ENCODE measurements at regions not wholly inside any gene's neighbourhood (a gene's known extent, or its start where the extent isn't known, plus 50 kb on each side); places are given as distances from the start of the nearest gene placed in this dataset.

DNA sequence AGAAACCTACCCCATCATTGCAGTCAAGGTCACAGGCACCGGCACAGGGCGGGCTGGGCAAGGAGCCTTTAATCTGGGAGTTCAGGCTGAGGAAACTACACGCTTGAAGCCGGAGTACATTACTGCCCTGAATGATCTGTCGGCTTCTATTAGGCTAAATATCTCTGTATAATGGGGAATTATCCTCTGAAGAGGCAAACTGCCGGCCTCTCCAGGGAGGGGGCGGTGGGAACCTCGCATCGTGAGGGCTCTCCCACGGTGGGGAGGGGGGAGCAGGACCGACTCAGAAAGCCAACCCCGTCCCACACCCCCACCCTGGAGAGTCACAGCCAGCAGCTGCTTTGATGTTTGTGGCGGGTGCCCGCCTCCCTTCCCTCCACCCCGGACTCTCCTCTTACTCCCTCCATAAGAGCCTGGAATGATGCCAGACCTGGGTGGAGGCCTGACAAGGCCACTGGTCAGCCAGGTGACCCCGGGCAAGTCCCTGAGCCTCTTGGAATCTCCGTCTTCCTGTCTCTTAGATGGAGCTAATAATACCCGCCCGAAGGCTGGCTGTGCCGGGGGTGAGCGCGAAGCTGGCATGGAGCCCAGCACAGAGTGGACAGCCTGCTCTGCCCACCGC is 63.4 kb upstream of the LINGO1 start:
- H3K27ac Mint-ChIP-seq, result no peak overlapping the region

DNA sequence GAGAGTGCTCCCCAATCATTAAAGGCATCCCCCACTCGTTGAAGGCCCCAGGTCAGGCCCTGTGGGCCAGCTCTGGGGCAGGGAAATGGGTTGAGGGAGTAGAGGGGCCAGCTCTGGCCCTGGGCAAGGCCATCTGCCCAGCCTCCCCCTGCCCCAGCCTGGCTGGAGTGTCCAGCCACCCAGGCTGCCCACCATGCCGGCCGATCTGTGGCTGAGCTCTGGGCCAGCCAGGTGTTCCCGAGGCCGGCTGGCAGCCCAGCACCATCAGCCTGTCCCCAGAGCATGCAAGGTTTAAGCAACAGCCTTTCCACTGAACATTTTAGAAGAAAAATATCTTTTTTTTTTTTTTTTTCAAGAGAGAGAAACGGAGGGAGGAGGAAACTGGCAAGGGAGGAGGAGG is 62.8 kb upstream of the LINGO1 start:
- Mint-ChIP-seq H3K9me3 (ENCODE audit: low read depth) (peaks cover 3% of the 10 kb centered on the region), H3K36me3 (no peaks in the 10 kb centered on the region), H3K27me3 (peaks cover 15% of the 10 kb centered on the region), H3K27ac (no peak overlapping the region), H3K4me1 (no peaks in the 10 kb centered on the region), H3K4me3 (no peak overlapping the region)
- ATAC-seq (no peak), DNase-seq (no peak)
- CTCF ChIA-PET, result no interaction called here

More for the DNA sequence above, 63.4 kb upstream of the LINGO1 start:
- H3K27me3 Mint-ChIP-seq, result peaks cover 12% of the 10 kb centered on the region
- no peaks in the 10 kb centered on the region for H3K36me3 Mint-ChIP-seq
- DNase-seq (no peak), ATAC-seq (no peak)
- H3K4me3 Mint-ChIP-seq, result no peak overlapping the region
- CTCF ChIA-PET, result no interaction called here
- no peaks in the 10 kb centered on the region for H3K4me1 Mint-ChIP-seq
- H3K9me3 Mint-ChIP-seq (ENCODE audit: low read depth), result peaks cover 3% of the 10 kb centered on the region

- Mint-ChIP-seq H3K9me3 (ENCODE audit: low read depth) (no peaks in the 10 kb centered on the region), H3K4me1 (peaks cover 5% of the 10 kb centered on the region), H3K27me3 (peaks cover 25% of the 10 kb centered on the region), H3K27ac (no peak overlapping the region), H3K4me3 (no peak overlapping the region), H3K36me3 (no peaks in the 10 kb centered on the region)
- no peak for ATAC-seq
- CTCF ChIA-PET, result no interaction called here
- DNase-seq, result no peak
Measured at GRCh38 chr15:77693576-77693975, 60.9 kb upstream of the LINGO1 start.

DNA sequence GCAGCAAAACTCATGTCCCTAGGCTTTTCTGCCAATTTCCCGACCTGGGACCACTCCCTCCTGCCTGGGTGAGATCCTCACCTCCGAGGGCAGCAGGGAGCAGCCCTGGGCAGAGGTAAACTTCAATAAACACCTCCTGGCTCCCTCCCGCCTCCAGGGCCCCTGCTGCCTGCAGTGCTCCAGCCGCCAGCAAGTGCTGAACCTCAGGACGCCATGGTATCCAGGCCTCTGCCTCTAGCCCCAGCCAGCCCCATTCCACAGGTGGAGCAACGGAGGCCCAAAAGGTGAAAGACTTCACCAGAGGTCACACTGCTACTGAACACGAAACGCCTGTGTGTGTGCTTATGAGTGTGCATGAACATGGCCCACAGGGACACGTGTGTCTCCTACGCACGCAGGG is 59.9 kb upstream of the LINGO1 start:
- ATAC-seq (no peak), DNase-seq (no peak)
- CTCF ChIA-PET, result no interaction called here
- Mint-ChIP-seq H3K36me3 (no peaks in the 10 kb centered on the region), H3K9me3 (ENCODE audit: low read depth) (no peaks in the 10 kb centered on the region), H3K27me3 (peaks cover 25% of the 10 kb centered on the region), H3K4me1 (peaks cover 7% of the 10 kb centered on the region), H3K27ac (no peak overlapping the region), H3K4me3 (no peak overlapping the region)

DNA sequence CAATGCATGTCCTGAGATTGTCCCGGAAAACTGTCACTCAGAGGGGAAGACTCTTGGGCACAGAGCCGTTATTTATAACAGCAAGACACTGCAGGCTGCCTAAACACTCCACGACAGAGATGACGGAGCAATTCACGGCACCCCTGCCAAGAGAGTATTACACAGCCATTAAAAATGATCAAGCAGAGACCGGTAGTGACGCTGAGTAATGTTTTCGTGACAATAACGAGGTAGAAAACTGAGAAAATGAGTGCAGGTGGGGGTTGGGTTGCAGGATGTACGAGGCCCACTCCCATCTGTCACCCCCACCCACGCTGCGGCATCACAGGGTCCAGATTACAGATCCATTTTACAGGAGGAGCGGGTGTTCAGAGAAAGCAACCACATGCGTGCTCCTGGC is 58.9 kb upstream of the LINGO1 start:
- Mint-ChIP-seq H3K4me1 (peaks cover 7% of the 10 kb centered on the region), H3K27me3 (peaks cover 28% of the 10 kb centered on the region), H3K27ac (no peak overlapping the region), H3K36me3 (no peaks in the 10 kb centered on the region), H3K4me3 (no peak overlapping the region), H3K9me3 (ENCODE audit: low read depth) (no peaks in the 10 kb centered on the region)
- CTCF ChIA-PET, result no interaction called here
- ATAC-seq (no peak), DNase-seq (no peak)

GRCh38 chr15:77689821-77690220 is 57.1 kb upstream of the LINGO1 start:
- DNase-seq, result no peak
- CTCF ChIA-PET, result interaction anchor here (1.5 kb wide), 1 partner anchor 56 kb away, joined by 5 read pairs; no protein-coding TSS in a partner anchor

DNA sequence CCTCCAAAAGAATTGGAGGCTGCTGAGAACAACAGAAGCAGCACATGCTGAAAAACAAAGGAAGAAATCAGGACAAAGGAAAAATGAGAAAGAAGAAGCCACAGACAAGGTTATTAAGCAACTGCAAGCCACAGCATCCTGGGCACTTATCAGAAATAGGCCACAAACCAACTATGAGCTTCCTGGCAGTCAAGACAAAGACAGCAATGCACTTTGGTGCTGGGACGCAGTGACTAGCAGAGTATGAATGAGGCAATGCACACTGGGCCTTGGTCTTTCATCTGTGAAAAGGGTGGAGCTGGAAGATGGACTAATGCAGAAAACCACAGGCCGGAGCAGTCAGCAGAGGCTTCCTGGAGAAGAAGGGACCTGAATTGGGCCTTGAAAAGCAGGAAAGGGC is 56.0 kb upstream of the LINGO1 start:
- Mint-ChIP-seq H3K4me1 (peaks cover 7% of the 10 kb centered on the region), H3K36me3 (no peaks in the 10 kb centered on the region), H3K9me3 (ENCODE audit: low read depth) (no peaks in the 10 kb centered on the region), H3K4me3 (no peak overlapping the region), H3K27me3 (peaks cover 30% of the 10 kb centered on the region), H3K27ac (no peak overlapping the region)
- no peak for DNase-seq
- CTCF ChIA-PET, result interaction anchor here (1.1 kb wide), 1 partner anchor 12 kb away, joined by 3 read pairs; no protein-coding TSS in a partner anchor
- ATAC-seq, result no peak

More at GRCh38 chr15:77689821-77690220, 57.1 kb upstream of the LINGO1 start:
- Mint-ChIP-seq H3K9me3 (ENCODE audit: low read depth) (no peaks in the 10 kb centered on the region), H3K36me3 (no peaks in the 10 kb centered on the region), H3K27me3 (peaks cover 28% of the 10 kb centered on the region), H3K4me1 (peaks cover 7% of the 10 kb centered on the region), H3K4me3 (no peak overlapping the region), H3K27ac (no peak overlapping the region)
- ATAC-seq, result no peak

DNA sequence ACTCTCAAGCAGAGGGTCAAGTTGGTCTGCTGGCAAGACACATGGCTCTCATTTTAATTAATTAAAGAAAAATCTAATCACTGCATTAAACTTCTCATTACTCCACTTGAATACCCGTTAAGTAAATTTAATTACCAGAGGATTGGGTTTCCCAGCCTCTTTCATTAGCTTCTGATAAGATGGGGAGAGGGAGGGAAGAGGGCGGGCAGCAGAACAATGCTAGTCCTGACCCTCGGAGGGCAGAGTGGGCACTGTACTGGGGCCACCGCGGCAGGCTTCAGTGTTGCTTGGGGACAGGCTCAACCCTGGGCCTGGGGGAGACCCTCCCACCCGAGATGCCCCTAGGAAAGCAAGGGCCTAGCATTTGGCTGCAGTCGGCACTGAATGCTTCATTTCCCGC is 55.6 kb upstream of the LINGO1 start:
- CTCF ChIA-PET, result interaction anchor here (1.1 kb wide), 1 partner anchor 12 kb away, joined by 3 read pairs; no protein-coding TSS in a partner anchor
- H3K27ac Mint-ChIP-seq, result no peak overlapping the region
- peaks cover 30% of the 10 kb centered on the region for H3K27me3 Mint-ChIP-seq
- H3K9me3 Mint-ChIP-seq (ENCODE audit: low read depth), result no peaks in the 10 kb centered on the region
- H3K36me3 Mint-ChIP-seq, result no peaks in the 10 kb centered on the region
- peaks cover 7% of the 10 kb centered on the region for H3K4me1 Mint-ChIP-seq
- no peak overlapping the region for H3K4me3 Mint-ChIP-seq
- DNase-seq, result no peak
- no peak for ATAC-seq

DNA sequence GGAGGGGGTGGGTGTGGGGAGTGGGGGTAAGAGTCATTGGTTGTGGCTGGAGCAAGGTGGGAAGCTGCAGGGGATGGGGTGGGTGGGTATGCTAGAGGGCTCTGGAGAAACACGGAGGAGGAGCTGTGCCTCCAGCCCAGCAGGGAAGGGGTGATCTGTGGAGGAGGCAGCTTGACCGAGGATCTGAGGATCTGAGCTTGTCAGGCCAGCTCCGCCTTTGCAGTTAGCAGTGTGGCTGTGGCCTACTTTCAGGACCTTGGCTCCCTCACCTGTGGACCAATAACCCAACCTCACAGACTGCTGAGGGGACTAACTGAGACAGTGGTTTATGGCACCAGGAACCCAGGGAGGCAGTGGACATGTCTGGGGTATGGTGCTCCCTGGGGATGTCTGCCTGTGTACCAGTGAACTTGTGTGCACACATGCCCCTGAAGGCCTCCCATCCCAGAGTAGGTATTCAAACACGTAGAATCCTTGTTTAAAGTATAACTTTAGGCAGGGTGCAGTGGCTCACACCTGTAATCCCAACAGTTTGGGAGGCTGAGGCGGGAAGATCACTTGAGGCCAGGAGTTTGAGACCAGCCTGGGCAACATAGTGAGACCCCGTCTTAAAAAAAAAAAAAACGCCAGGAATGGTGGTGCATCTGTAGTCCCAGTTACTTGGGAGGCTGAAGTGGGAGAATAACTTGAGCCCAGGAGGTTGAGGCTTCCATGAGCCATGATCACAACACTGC is 52.5 kb upstream of the LINGO1 start:
- Mint-ChIP-seq H3K4me3 (no peak overlapping the region), H3K9me3 (ENCODE audit: low read depth) (no peaks in the 10 kb centered on the region), H3K27ac (no peak overlapping the region), H3K36me3 (no peaks in the 10 kb centered on the region), H3K4me1 (peaks cover 7% of the 10 kb centered on the region), H3K27me3 (peaks cover 28% of the 10 kb centered on the region)
- CTCF ChIA-PET, result no interaction called here
- ATAC-seq, result no peak
- no peak for DNase-seq

DNA sequence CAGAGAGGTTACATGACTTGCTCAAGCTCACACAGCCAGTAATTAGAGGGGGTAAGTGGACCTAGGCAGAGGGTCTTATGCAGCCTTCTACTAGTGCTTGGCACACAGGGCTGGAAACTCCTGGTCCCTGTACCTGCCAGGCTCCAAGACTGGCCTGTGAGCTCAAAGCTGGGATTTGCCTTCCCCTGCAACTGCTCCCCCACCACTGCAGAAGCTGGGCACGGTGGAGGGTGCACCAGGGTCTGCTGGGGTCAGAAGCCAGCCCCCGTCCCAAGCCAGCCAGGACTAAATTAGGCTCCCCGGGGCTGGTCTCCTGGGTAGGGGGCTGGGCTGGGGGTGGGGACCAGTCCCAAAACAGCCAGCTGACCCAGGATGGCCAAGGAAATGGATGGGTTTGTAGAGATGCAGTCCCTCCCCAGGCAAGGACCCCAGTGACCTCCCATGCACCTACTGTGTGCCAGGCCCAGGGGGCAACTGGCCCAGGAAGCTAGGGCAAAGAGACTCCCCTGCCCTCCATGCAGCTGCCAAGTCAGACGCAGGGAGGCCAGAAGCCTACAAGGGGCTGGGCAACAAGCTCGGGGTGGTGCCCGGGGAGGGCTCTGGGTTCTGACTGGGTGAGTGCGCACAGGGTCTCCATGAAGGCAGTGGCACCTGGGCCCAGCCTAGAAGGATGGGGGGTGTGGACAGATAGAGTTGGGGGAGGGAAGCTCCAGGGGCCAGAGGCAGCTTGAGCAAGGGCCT is 51.8 kb upstream of the LINGO1 start:
- Mint-ChIP-seq H3K36me3 (no peaks in the 10 kb centered on the region), H3K4me3 (no peak overlapping the region), H3K9me3 (ENCODE audit: low read depth) (no peaks in the 10 kb centered on the region), H3K4me1 (peaks cover 7% of the 10 kb centered on the region), H3K27ac (no peak overlapping the region), H3K27me3 (peaks cover 24% of the 10 kb centered on the region)
- no peak for ATAC-seq
- CTCF ChIA-PET, result no interaction called here
- DNase-seq, result no peak

- no peak overlapping the region for H3K27ac Mint-ChIP-seq
- ATAC-seq, result no peak
- no peak overlapping the region for H3K4me3 Mint-ChIP-seq
- CTCF ChIA-PET, result no interaction called here
- DNase-seq, result no peak
- no peaks in the 10 kb centered on the region for H3K9me3 Mint-ChIP-seq (ENCODE audit: low read depth)
- peaks cover 26% of the 10 kb centered on the region for H3K27me3 Mint-ChIP-seq
- H3K36me3 Mint-ChIP-seq, result no peaks in the 10 kb centered on the region
- no peaks in the 10 kb centered on the region for H3K4me1 Mint-ChIP-seq
Measured at GRCh38 chr15:77682564-77682963, 49.9 kb upstream of the LINGO1 start.

Measured in activated CD8-positive, alpha-beta memory T cell treated with anti-CD3 and anti-CD28 coated beads, Interleukin-2, amount 10 ng/mL, durations not matched to agents 7 days and 5 days (primary cell).